ENCODE measurements at regions not wholly inside any gene's neighbourhood (a gene's known extent, or its start where the extent isn't known, plus 50 kb on each side); places are given as distances from the start of the nearest gene placed in this dataset.

DNA sequence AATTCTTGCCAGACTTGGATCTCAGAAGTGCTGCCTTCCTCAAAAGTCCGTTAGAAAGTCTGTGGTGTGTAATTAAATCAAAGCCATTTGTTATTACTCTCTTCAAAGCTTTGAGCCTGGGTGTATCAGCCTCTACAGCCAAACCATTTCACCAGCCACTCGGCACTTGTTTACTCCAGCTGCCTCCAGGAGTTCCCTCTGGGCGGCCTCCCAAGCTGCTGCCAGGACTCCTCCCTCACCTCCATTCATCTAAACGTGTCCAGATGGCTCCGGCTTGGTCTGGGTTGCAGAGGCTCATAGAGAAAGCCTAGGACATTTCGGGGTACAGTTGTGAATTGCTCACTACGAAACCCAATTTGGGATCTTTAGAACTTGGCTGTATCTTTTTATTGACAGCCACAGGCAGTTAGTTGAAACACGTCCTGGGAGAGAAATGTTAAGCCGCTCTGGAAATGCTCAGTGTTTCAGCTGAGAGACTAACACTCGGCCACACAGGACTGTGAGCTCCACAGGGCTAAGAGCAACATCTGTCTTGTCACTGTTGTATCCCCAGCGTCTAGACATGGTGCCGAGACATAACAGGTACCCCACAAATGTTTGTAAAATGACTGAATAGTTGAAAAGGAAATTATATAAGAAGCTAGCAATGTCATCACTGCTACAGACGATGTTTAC lies 116.9 kb upstream of the NGF start:
- no peaks in the 10 kb centered on the region for H3K36me3 ChIP-seq (ENCODE audit: insufficient read depth, low read length)
- no peak overlapping the region for H2AFZ ChIP-seq (ENCODE audit: low read length)
- H3K4me1 ChIP-seq (ENCODE audit: insufficient read depth, low read length, severe bottlenecking) = no peaks in the 10 kb centered on the region
- H3F3A ChIP-seq (ENCODE audit: insufficient read depth, low read length) = no peaks in the 10 kb centered on the region
- H3K9ac ChIP-seq (ENCODE audit: low read length) = no peak overlapping the region
- no peak overlapping the region for H3K4me3 ChIP-seq (ENCODE audit: low read depth, low read length, poor library complexity, severe bottlenecking)
- TF ChIP-seq EZH2 (IDR thresholded peaks at IDR 0.05; ENCODE audit: borderline replicate concordance, low read length) = no peak
- TF ChIP-seq, protein P1, sequence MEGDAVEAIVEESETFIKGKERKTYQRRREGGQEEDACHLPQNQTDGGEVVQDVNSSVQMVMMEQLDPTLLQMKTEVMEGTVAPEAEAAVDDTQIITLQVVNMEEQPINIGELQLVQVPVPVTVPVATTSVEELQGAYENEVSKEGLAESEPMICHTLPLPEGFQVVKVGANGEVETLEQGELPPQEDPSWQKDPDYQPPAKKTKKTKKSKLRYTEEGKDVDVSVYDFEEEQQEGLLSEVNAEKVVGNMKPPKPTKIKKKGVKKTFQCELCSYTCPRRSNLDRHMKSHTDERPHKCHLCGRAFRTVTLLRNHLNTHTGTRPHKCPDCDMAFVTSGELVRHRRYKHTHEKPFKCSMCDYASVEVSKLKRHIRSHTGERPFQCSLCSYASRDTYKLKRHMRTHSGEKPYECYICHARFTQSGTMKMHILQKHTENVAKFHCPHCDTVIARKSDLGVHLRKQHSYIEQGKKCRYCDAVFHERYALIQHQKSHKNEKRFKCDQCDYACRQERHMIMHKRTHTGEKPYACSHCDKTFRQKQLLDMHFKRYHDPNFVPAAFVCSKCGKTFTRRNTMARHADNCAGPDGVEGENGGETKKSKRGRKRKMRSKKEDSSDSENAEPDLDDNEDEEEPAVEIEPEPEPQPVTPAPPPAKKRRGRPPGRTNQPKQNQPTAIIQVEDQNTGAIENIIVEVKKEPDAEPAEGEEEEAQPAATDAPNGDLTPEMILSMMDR (IDR thresholded peaks at IDR 0.05; ENCODE audit: low read length) = no peak
- H3K9me3 ChIP-seq (ENCODE audit: low read length) = no peaks in the 10 kb centered on the region
- H3K79me2 ChIP-seq (ENCODE audit: insufficient read depth, low read length) = no peaks in the 10 kb centered on the region
- no peak overlapping the region for H3K27ac ChIP-seq (ENCODE audit: low read depth, low read length, poor library complexity, severe bottlenecking)
- H3K4me2 ChIP-seq (ENCODE audit: low read length) = no peak overlapping the region
- no peaks in the 10 kb centered on the region for H3K27me3 ChIP-seq (ENCODE audit: insufficient read depth, low read length)
- no peaks in the 10 kb centered on the region for H3K9me2 ChIP-seq (ENCODE audit: low read depth, low read length)
- no peaks in the 10 kb centered on the region for H4K20me1 ChIP-seq (ENCODE audit: insufficient read depth, low read length)

DNA sequence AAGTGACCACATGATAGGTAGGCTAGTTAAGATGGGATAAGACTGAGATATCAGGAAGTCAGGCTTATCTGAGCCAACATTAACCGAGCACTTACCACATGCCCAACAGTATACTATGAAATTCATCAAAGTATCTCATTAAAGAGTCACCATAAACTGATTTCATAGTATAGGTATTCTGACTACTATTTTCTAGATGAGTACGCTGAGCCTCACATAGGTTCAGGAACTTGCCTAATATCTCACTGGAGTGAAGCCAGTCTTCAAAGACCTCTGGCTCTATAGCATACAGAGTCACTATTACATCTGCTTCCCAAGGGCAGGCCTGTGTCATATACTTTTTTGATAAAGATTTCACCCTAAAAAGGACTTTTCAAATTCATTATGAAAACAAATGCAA lies 115.6 kb upstream of the NGF start:
- H3K9me3 ChIP-seq (ENCODE audit: low read length) = no peaks in the 10 kb centered on the region
- H3K9ac ChIP-seq (ENCODE audit: low read length) = no peak overlapping the region
- H3K27me3 ChIP-seq (ENCODE audit: insufficient read depth, low read length) = no peaks in the 10 kb centered on the region
- H3K4me3 ChIP-seq (ENCODE audit: low read depth, low read length, poor library complexity, severe bottlenecking) = no peak overlapping the region
- no peak overlapping the region for H3K27ac ChIP-seq (ENCODE audit: low read depth, low read length, poor library complexity, severe bottlenecking)
- H3K4me1 ChIP-seq (ENCODE audit: insufficient read depth, low read length, severe bottlenecking) = no peaks in the 10 kb centered on the region
- no peaks in the 10 kb centered on the region for H3F3A ChIP-seq (ENCODE audit: insufficient read depth, low read length)
- H3K36me3 ChIP-seq (ENCODE audit: insufficient read depth, low read length) = no peaks in the 10 kb centered on the region
- no peaks in the 10 kb centered on the region for H3K79me2 ChIP-seq (ENCODE audit: insufficient read depth, low read length)
- H3K4me2 ChIP-seq (ENCODE audit: low read length) = no peak overlapping the region
- no peaks in the 10 kb centered on the region for H3K9me2 ChIP-seq (ENCODE audit: low read depth, low read length)
- H4K20me1 ChIP-seq (ENCODE audit: insufficient read depth, low read length) = no peaks in the 10 kb centered on the region
- no peak for TF ChIP-seq EZH2 (IDR thresholded peaks at IDR 0.05; ENCODE audit: borderline replicate concordance, low read length)
- TF ChIP-seq, protein P1 (IDR thresholded peaks at IDR 0.05; ENCODE audit: low read length) = no peak
- H2AFZ ChIP-seq (ENCODE audit: low read length) = no peak overlapping the region

DNA sequence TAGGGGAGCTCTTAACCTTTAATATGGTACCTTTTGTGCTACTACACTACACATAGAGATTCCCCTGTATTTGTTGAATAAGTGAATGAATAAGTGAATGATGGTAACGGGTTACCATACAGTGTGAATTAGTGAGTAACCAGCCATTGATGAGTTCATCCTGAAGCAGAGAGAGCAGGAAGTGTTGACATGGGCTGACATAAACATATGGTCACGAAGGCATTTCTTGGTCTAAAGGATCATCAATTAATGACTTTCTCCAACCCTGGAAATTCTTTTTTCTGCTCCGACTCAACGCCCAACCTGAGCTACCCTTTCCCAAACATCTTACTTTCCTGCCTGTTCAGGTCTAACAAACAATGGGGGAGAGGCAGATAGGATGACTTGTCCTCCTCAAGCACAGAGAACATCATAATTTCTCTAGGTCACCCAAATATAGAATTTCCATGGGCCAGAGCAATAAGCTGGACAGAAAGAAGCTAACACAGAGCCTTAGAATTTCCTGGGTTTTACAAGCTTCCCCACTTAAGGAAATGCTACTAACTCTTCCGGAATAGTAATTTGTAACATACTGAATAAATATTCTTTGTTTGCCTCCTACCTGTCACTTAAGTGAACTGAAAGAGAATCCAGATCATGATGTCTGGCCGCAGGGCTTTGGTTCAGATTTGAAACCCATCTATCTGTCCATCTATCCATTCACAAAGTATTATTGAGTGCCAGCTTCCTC lies 114.7 kb upstream of the NGF start:
- TF ChIP-seq, protein P1 (IDR thresholded peaks at IDR 0.05; ENCODE audit: low read length) = no peak
- TF ChIP-seq EZH2 (IDR thresholded peaks at IDR 0.05; ENCODE audit: borderline replicate concordance, low read length) = no peak
- H3K9me2 ChIP-seq (ENCODE audit: low read depth, low read length) = no peaks in the 10 kb centered on the region
- no peak overlapping the region for H2AFZ ChIP-seq (ENCODE audit: low read length)
- no peaks in the 10 kb centered on the region for H3K36me3 ChIP-seq (ENCODE audit: insufficient read depth, low read length)
- no peaks in the 10 kb centered on the region for H3K9me3 ChIP-seq (ENCODE audit: low read length)
- no peaks in the 10 kb centered on the region for H3F3A ChIP-seq (ENCODE audit: insufficient read depth, low read length)
- H3K27me3 ChIP-seq (ENCODE audit: insufficient read depth, low read length) = no peaks in the 10 kb centered on the region
- H3K4me1 ChIP-seq (ENCODE audit: insufficient read depth, low read length, severe bottlenecking) = no peaks in the 10 kb centered on the region
- H3K79me2 ChIP-seq (ENCODE audit: insufficient read depth, low read length) = no peaks in the 10 kb centered on the region
- H4K20me1 ChIP-seq (ENCODE audit: insufficient read depth, low read length) = no peaks in the 10 kb centered on the region
- no peak overlapping the region for H3K27ac ChIP-seq (ENCODE audit: low read depth, low read length, poor library complexity, severe bottlenecking)
- H3K4me2 ChIP-seq (ENCODE audit: low read length) = no peak overlapping the region
- no peak overlapping the region for H3K4me3 ChIP-seq (ENCODE audit: low read depth, low read length, poor library complexity, severe bottlenecking)
- H3K9ac ChIP-seq (ENCODE audit: low read length) = no peak overlapping the region

Measured in OCI-LY1 (cell line).